IMR-90 (cell line): ENCODE measurements at regions not wholly inside any gene's neighbourhood (a gene's known extent, or its start where the extent isn't known, plus 50 kb on each side); places are given as distances from the start of the nearest gene placed in this dataset.

Experiments used
- ATAC-seq: fragments of 200-7000 bp; cut with Tn5 transposase; 2 replicates; pipeline ENCODE4 v1.9.1; 2020; ENCODE audit warnings: low read depth, mild to moderate bottlenecking, moderate library complexity
- BruUV-seq: library from RNA; stranded (reverse); fragments of 400-500 nt; replicated peaks from 2 replicates; lab custom pipeline; 2021; lab: Mats Ljungman, UMichigan
- CTCF ChIA-PET: fragments of 300-600 bp; formaldehyde crosslinking; extraction: SDS; loops from one replicate; lab custom pipeline; 2021; ENCODE audit warnings: antibody characterized with exemption; lab: Yijun Ruan, JAX
- POLR2A ChIA-PET: fragments of 300-600 bp; sonication (Branson Sonifier 250); formaldehyde crosslinking; loops from one replicate; lab custom pipeline; 2022; ENCODE audit warnings: antibody characterized with exemption; ENCODE audit not compliant: unreplicated experiment; lab: Charles Lee
- DNase-seq: peaks from one replicate; pipeline ENCODE4 v3.0.0; 2013
- H2AFZ ChIP-seq: replicated peaks from 2 replicates; pipeline ENCODE3; 2013; ENCODE audit warnings: low read length, mild to moderate bottlenecking; ENCODE audit not compliant: poor library complexity
- H2AK5ac ChIP-seq: 2 replicates; pipeline ENCODE4 v1.6.1; 2013; ENCODE audit warnings: low read depth, low read length, inconsistent platforms
- H2AK9ac ChIP-seq: replicated peaks from 2 replicates; pipeline ENCODE3; 2013; ENCODE audit warnings: mild to moderate bottlenecking, low read depth, low read length, moderate library complexity; ENCODE audit not compliant: poor library complexity
- H2BK120ac ChIP-seq: 2 replicates; pipeline ENCODE4 v1.6.1; 2013; ENCODE audit warnings: low read depth, low read length, inconsistent platforms
- H2BK15ac ChIP-seq: 3 replicates; pipeline ENCODE4 v1.6.1; 2013; ENCODE audit warnings: low read depth, low read length, inconsistent platforms
- H2BK20ac ChIP-seq: 2 replicates; pipeline ENCODE4 v1.6.1; 2013; ENCODE audit warnings: low read depth, mild to moderate bottlenecking, inconsistent platforms, low read length, moderate library complexity
- H2BK5ac ChIP-seq: 2 replicates; pipeline ENCODE4 v1.6.1; 2013; ENCODE audit warnings: mild to moderate bottlenecking, low read depth, low read length, inconsistent platforms; ENCODE audit not compliant: poor library complexity, severe bottlenecking
- H3K14ac ChIP-seq: replicated peaks from 2 replicates; pipeline ENCODE4 v1.6.1; 2013; ENCODE audit warnings: low read depth, low read length, inconsistent platforms
- H3K18ac ChIP-seq: 2 replicates; pipeline ENCODE4 v1.6.1; 2013; ENCODE audit warnings: low read depth, low read length, control low read depth
- H3K23ac ChIP-seq: 2 replicates; pipeline ENCODE4 v1.6.1; 2013; ENCODE audit warnings: low read depth, low read length, inconsistent platforms
- H3K27ac ChIP-seq: 2 replicates; pipeline ENCODE4 v1.5.1; 2013; ENCODE audit warnings: mild to moderate bottlenecking, control low read depth, low read length; ENCODE audit not compliant: insufficient read depth
- H3K27me3 ChIP-seq: 2 replicates; pipeline ENCODE4 v1.6.1; 2013; ENCODE audit warnings: low read length; ENCODE audit not compliant: control insufficient read depth, insufficient read depth
- H3K36me3 ChIP-seq: 2 replicates; pipeline ENCODE4 v1.6.1; 2013; ENCODE audit warnings: low read length, mixed read lengths; ENCODE audit not compliant: control insufficient read depth, insufficient read depth
- H3K4ac ChIP-seq: 2 replicates; pipeline ENCODE4 v1.6.1; 2013; ENCODE audit warnings: low read depth, low read length, inconsistent platforms
- H3K4me1 ChIP-seq: 2 replicates; pipeline ENCODE4 v1.6.1; 2013; ENCODE audit warnings: low read length, mixed read lengths; ENCODE audit not compliant: control insufficient read depth, insufficient read depth
- H3K4me2 ChIP-seq: 2 replicates; pipeline ENCODE4 v1.6.1; 2013; ENCODE audit warnings: low read depth, mild to moderate bottlenecking, control low read depth, low read length, moderate library complexity
- H3K4me3 ChIP-seq: 2 replicates; pipeline ENCODE4 v1.5.1; 2013; ENCODE audit warnings: low read depth, mild to moderate bottlenecking, control low read depth, low read length, moderate library complexity; ENCODE audit not compliant: insufficient read depth
- H3K56ac ChIP-seq: 2 replicates; pipeline ENCODE4 v1.6.1; 2013; ENCODE audit warnings: low read length, inconsistent platforms; ENCODE audit not compliant: insufficient read depth; ENCODE audit errors: extremely low read depth
- H3K79me1 ChIP-seq, 2 experiments: 2 replicates each; pipeline ENCODE4 v1.6.1; 2013; ENCODE audit warnings: low read length in 2 of 2, inconsistent platforms in 1 of 2, low read depth in 1 of 2
- H3K9ac ChIP-seq: 2 replicates; pipeline ENCODE4 v1.6.1; 2013; ENCODE audit warnings: low read depth, low read length, control low read depth
- H3K9me1 ChIP-seq: 2 replicates; pipeline ENCODE4 v1.6.1; 2013; ENCODE audit warnings: low read length, inconsistent platforms; ENCODE audit not compliant: insufficient read depth
- H3K9me3 ChIP-seq: 2 replicates; pipeline ENCODE4 v1.6.1; 2013; ENCODE audit warnings: low read length; ENCODE audit not compliant: control insufficient read depth, insufficient read depth
- H4K20me1 ChIP-seq: 2 replicates; pipeline ENCODE4 v1.6.1; 2013; ENCODE audit warnings: low read length, inconsistent platforms; ENCODE audit not compliant: insufficient read depth
- H4K5ac ChIP-seq: 2 replicates; pipeline ENCODE4 v1.6.1; 2013; ENCODE audit warnings: mild to moderate bottlenecking, low read depth, low read length, control low read depth
- H4K8ac ChIP-seq, 2 experiments: 2 replicates each; pipeline ENCODE4 v1.6.1; 2013; ENCODE audit warnings: low read depth in 2 of 2, low read length in 2 of 2, control low read depth in 1 of 2, inconsistent platforms in 1 of 2
- H4K91ac ChIP-seq: 2 replicates; pipeline ENCODE4 v1.6.1; 2013; ENCODE audit warnings: low read depth, low read length, inconsistent platforms; ENCODE audit not compliant: insufficient read depth
- BHLHE40 ChIP-seq: fragments of 150-350 bp; IDR thresholded peaks from 2 replicates; pipeline ENCODE4 v1.6.1; 2016; ENCODE audit warnings: mild to moderate bottlenecking, low read depth, low read length
- CEBPB ChIP-seq: IDR thresholded peaks from 2 replicates; pipeline ENCODE4 v1.6.1; 2012; ENCODE audit warnings: low read depth, low read length, improper control_type of control experiment
- MAZ ChIP-seq: IDR thresholded peaks from 2 replicates; pipeline ENCODE4 v1.6.1; 2012; ENCODE audit warnings: low read depth, mild to moderate bottlenecking, low read length, improper control_type of control experiment, moderate library complexity, borderline replicate concordance
- RAD21 ChIP-seq: IDR thresholded peaks from 2 replicates; pipeline ENCODE4 v1.6.1; 2012; ENCODE audit warnings: low read length, improper control_type of control experiment
- RCOR1 ChIP-seq: IDR thresholded peaks from 2 replicates; pipeline ENCODE4 v1.6.1; 2012; ENCODE audit warnings: mild to moderate bottlenecking, low read length, improper control_type of control experiment; ENCODE audit not compliant: insufficient replicate concordance
- WGBS, 2 experiments: methylation state at CpG; one replicate each; pipeline versions ENCODE4 v1.1.5 to v1.1.7; 2013; ENCODE audit warnings: missing lambda C conversion rate in 2 of 2; ENCODE audit not compliant: insufficient read length in 1 of 2; ENCODE audit errors: extremely low coverage in 2 of 2; 5-methylcytosine and 5-hydroxymethylcytosine counted together
- dilution Hi-C: fragments of 300-500 bp; cut with HindIII; formaldehyde crosslinking; loops from one replicate; pipeline ENCODE4 v1.14.3; 2018; ENCODE audit warnings: low sequenced_read_pairs; ENCODE audit not compliant: unreplicated experiment
- in situ Hi-C: fragments of 300-500 bp; cut with MboI; formaldehyde crosslinking; loops from 3 replicates; pipeline ENCODE4 v1.14.3; 2019; ENCODE audit warnings: low sequenced_read_pairs, inconsistent platforms, mixed read lengths
- intact Hi-C: fragments of 100-400 bp; cut with micrococcal nuclease; formaldehyde crosslinking; loops from 2 replicates; pipeline ENCODE4 v1.10.0; 2022
- TF ChIP-seq, protein P1 (sequence below): fragments of 150-350 bp; IDR thresholded peaks from 2 replicates; pipeline ENCODE4 v1.6.1; 2016; ENCODE audit warnings: low read depth, mild to moderate bottlenecking, low read length, moderate library complexity, borderline replicate concordance

DNA sequence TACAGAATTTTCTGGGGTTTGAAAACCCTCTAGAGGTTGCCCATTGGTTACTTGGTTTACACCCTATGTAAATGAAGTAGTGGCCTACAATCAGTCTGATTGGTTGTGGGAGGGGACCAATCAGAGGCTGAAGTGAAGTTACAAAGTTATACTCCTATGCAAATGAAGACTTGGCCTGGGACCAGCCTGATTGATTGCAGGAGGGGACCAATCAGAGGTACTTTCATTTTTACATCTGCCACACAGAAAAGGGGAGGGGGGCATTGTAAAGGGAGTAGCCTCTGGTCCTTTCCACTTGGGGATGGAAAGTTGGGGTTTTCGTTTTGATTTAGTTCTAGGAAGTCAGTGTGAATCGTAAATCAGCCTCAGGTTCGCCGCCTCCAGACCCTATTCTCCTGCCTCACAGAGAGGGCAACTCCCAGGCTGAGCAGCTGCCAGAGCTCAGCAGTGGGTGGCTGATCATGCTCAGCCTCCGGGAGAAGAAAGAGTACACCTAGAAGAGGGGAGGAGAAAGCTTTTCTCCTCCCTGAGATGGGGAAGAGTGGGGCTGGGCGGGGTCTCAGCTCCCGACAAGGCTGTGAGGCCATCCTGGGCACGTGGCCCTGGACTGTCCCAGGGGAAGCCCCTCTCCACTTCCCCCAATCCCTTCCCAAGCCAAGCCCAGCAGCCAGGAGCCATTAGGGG lies 372.5 kb downstream of the GALR1 start:
- H3K9ac ChIP-seq, result no peak overlapping the region
- in situ Hi-C loops, result no loop called here

More for the DNA sequence above, 372.5 kb downstream of the GALR1 start:
- Histone ChIP-seq H3K4me1 (no peaks in the 10 kb centered on the region), H3K27ac (no peak overlapping the region), H3K79me1 (no peaks in the 10 kb centered on the region), H2BK5ac (no peak overlapping the region), H2AK9ac (no peak overlapping the region), H4K20me1 (no peaks in the 10 kb centered on the region), H3K14ac (no peak overlapping the region), H3K27me3 (no peaks in the 10 kb centered on the region), H3K4me3 (no peak overlapping the region), H3K36me3 (no peaks in the 10 kb centered on the region), H4K5ac (no peak overlapping the region), H3K4me2 (no peak overlapping the region), H3K9me3 (peaks cover 29% of the 10 kb centered on the region), H3K9me1 (no peaks in the 10 kb centered on the region), H3K18ac (no peak overlapping the region), H2BK120ac (no peak overlapping the region), H4K8ac (no peak overlapping the region), H2BK15ac (no peak overlapping the region), H2AFZ (no peak overlapping the region), H3K56ac (no peak overlapping the region), H2AK5ac (no peak overlapping the region), H3K23ac (no peak overlapping the region), H2BK20ac (no peak overlapping the region), H3K4ac (no peak overlapping the region), H4K91ac (no peak overlapping the region)
- ChIA-PET CTCF (no interaction called here), POLR2A (no interaction called here)
- TF ChIP-seq RAD21, result no peak
- no peak for TF ChIP-seq RCOR1
- no peak for TF ChIP-seq BHLHE40
- no peak for TF ChIP-seq MAZ
- TF ChIP-seq CEBPB, result no peak
- TF ChIP-seq, protein P1, sequence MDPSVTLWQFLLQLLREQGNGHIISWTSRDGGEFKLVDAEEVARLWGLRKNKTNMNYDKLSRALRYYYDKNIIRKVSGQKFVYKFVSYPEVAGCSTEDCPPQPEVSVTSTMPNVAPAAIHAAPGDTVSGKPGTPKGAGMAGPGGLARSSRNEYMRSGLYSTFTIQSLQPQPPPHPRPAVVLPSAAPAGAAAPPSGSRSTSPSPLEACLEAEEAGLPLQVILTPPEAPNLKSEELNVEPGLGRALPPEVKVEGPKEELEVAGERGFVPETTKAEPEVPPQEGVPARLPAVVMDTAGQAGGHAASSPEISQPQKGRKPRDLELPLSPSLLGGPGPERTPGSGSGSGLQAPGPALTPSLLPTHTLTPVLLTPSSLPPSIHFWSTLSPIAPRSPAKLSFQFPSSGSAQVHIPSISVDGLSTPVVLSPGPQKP, result no peak
- BruUV-seq, result no TSS peak
- intact Hi-C loops, result no loop called here
- dilution Hi-C loops, result no loop called here
- DNase-seq (no peak), ATAC-seq (no peak)
- WGBS, 2 experiments, result no CpG with 5 or more reads among the region's 8 CpGs
